ENCODE measurements at regions not wholly inside any gene's neighbourhood (a gene's known extent, or its start where the extent isn't known, plus 50 kb on each side); places are given as distances from the start of the nearest gene placed in this dataset.

- ChIA-PET POLR2A (no interaction called here), CTCF (no interaction called here)
- BruUV-seq (replicated peaks), result no TSS peak
- no peaks in the 10 kb centered on the region for H3K36me3 Mint-ChIP-seq (ENCODE audit: insufficient read depth, unreplicated experiment)
- peak overlapping the region; percentile 43 for H3K4me3 Mint-ChIP-seq (ENCODE audit: unreplicated experiment)
- no peak for DNase-seq (ENCODE audit: unreplicated experiment)
- H3K27ac Mint-ChIP-seq (ENCODE audit: low read depth, unreplicated experiment), result no peak overlapping the region
- TF ChIP-seq, protein P1, sequence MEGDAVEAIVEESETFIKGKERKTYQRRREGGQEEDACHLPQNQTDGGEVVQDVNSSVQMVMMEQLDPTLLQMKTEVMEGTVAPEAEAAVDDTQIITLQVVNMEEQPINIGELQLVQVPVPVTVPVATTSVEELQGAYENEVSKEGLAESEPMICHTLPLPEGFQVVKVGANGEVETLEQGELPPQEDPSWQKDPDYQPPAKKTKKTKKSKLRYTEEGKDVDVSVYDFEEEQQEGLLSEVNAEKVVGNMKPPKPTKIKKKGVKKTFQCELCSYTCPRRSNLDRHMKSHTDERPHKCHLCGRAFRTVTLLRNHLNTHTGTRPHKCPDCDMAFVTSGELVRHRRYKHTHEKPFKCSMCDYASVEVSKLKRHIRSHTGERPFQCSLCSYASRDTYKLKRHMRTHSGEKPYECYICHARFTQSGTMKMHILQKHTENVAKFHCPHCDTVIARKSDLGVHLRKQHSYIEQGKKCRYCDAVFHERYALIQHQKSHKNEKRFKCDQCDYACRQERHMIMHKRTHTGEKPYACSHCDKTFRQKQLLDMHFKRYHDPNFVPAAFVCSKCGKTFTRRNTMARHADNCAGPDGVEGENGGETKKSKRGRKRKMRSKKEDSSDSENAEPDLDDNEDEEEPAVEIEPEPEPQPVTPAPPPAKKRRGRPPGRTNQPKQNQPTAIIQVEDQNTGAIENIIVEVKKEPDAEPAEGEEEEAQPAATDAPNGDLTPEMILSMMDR (IDR thresholded peaks at IDR 0.05; ENCODE audit: unreplicated experiment), result no peak
- H3K4me1 Mint-ChIP-seq (ENCODE audit: insufficient read depth, unreplicated experiment), result peaks cover 8% of the 10 kb centered on the region
- H3K27me3 Mint-ChIP-seq (ENCODE audit: insufficient read depth, unreplicated experiment), result peaks cover 38% of the 10 kb centered on the region
- intact Hi-C loops (cut with micrococcal nuclease), result no loop called here
- H3K9me3 Mint-ChIP-seq (ENCODE audit: unreplicated experiment), result no peaks in the 10 kb centered on the region
Measured at GRCh38 chr5:60488466-60489130, 211.4 kb downstream of the DEPDC1B start.

- CTCF ChIA-PET, result interaction anchor here (0.6 kb wide), 2 partner anchors 56 to 1904 kb away, joined by 3 read pairs; no protein-coding TSS in a partner anchor
- POLR2A ChIA-PET, result no interaction called here
- Mint-ChIP-seq H3K27me3 (ENCODE audit: insufficient read depth, unreplicated experiment) (peaks cover 38% of the 10 kb centered on the region), H3K9me3 (ENCODE audit: unreplicated experiment) (no peaks in the 10 kb centered on the region), H3K4me3 (ENCODE audit: unreplicated experiment) (peak overlapping the region; percentile 43), H3K4me1 (ENCODE audit: insufficient read depth, unreplicated experiment) (peaks cover 8% of the 10 kb centered on the region), H3K27ac (ENCODE audit: low read depth, unreplicated experiment) (no peak overlapping the region), H3K36me3 (ENCODE audit: insufficient read depth, unreplicated experiment) (no peaks in the 10 kb centered on the region)
- intact Hi-C loops (cut with micrococcal nuclease), result no loop called here
- BruUV-seq (replicated peaks), result no TSS peak
- no peak for DNase-seq (ENCODE audit: unreplicated experiment)
- TF ChIP-seq, protein P1 (IDR thresholded peaks at IDR 0.05; ENCODE audit: unreplicated experiment), result no peak
Measured at GRCh38 chr5:60487885-60488442, 212.0 kb downstream of the DEPDC1B start.

DNA sequence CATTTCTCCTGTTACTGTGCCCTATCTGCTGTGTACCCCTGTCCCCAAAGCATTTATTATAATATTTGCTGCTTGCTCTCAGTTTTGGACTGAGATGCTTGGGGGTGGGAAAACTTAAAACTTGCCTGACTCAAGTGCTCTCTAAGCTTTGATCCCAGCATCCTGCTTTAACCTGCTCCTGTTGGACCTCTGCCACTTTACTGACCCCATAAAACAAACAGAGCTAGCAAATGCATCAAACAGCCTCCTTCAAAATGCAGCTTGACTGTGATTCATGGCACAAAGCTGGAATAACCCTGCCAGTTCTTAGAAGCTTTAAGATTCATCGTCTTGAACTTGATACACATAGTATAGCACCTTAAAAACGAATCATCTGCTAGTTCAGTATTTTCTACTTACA lies 212.5 kb downstream of the DEPDC1B start:
- Mint-ChIP-seq H3K4me1 (ENCODE audit: insufficient read depth, unreplicated experiment) (peaks cover 8% of the 10 kb centered on the region), H3K27me3 (ENCODE audit: insufficient read depth, unreplicated experiment) (peaks cover 38% of the 10 kb centered on the region), H3K4me3 (ENCODE audit: unreplicated experiment) (peak overlapping the region; percentile 43), H3K9me3 (ENCODE audit: unreplicated experiment) (no peaks in the 10 kb centered on the region), H3K36me3 (ENCODE audit: insufficient read depth, unreplicated experiment) (no peaks in the 10 kb centered on the region), H3K27ac (ENCODE audit: low read depth, unreplicated experiment) (no peak overlapping the region)
- TF ChIP-seq, protein P1 (IDR thresholded peaks at IDR 0.05; ENCODE audit: unreplicated experiment), result no peak
- POLR2A ChIA-PET, result no interaction called here
- no peak for DNase-seq (ENCODE audit: unreplicated experiment)
- intact Hi-C loops (cut with micrococcal nuclease), result no loop called here
- CTCF ChIA-PET, result interaction anchor here (0.6 kb wide), 2 partner anchors 56 to 1904 kb away, joined by 3 read pairs; no protein-coding TSS in a partner anchor
- no TSS peak for BruUV-seq (replicated peaks)

DNA sequence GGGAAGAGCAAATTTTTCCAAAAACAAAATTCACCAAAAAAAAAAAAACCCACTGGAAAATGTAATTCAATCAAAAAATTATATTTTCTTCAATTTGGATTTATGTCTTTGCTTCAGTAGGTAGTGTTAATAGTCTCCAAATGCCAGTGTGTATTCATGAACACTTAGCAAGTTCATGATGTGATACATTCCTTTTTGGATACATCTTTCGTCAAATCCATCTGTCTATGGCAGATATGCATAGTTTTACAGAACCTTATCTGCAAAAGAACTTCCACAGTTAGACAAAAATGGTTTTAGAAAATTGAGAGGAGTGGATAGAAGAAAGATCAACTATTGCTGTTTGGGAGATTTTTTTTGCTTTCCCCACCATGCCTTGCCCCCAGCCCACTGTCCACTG lies 214.6 kb downstream of the DEPDC1B start:
- H3K9me3 Mint-ChIP-seq (ENCODE audit: unreplicated experiment), result no peaks in the 10 kb centered on the region
- no peak overlapping the region for H3K4me3 Mint-ChIP-seq (ENCODE audit: unreplicated experiment)
- ChIA-PET CTCF (interaction anchor here (0.7 kb wide), 2 partner anchors 22 to 639 kb away, joined by 3 read pairs; no protein-coding TSS in a partner anchor), POLR2A (no interaction called here)
- H3K36me3 Mint-ChIP-seq (ENCODE audit: insufficient read depth, unreplicated experiment), result no peaks in the 10 kb centered on the region
- H3K27ac Mint-ChIP-seq (ENCODE audit: low read depth, unreplicated experiment), result no peak overlapping the region
- peaks cover 35% of the 10 kb centered on the region for H3K27me3 Mint-ChIP-seq (ENCODE audit: insufficient read depth, unreplicated experiment)
- TF ChIP-seq, protein P1 (IDR thresholded peaks at IDR 0.05; ENCODE audit: unreplicated experiment), result no peak
- BruUV-seq (replicated peaks), result no TSS peak
- intact Hi-C loops (cut with micrococcal nuclease), result no loop called here
- no peak for DNase-seq (ENCODE audit: unreplicated experiment)
- H3K4me1 Mint-ChIP-seq (ENCODE audit: insufficient read depth, unreplicated experiment), result peaks cover 8% of the 10 kb centered on the region

All from MCF 10A (cell line).